Smooth muscle cell (in vitro differentiated cells): ENCODE measurements at regions not wholly inside any gene's neighbourhood (a gene's known extent, or its start where the extent isn't known, plus 50 kb on each side); places are given as distances from the start of the nearest gene placed in this dataset.

ENCODE experiments used
- DNase-seq: peaks from one replicate; lab custom pipeline; 2025; ENCODE audit not compliant: unreplicated experiment; lab: John Stamatoyannopoulos, UW
- H2AFZ ChIP-seq: fragments of 200-600 bp; sonication (generic); 2 replicates; pipeline ENCODE4 v1.6.0; 2016; ENCODE audit warnings: antibody characterized with exemption, low read depth, mild to moderate bottlenecking
- H3F3A ChIP-seq: fragments of 200-600 bp; sonication (generic); 2 replicates; pipeline ENCODE4 v1.6.0; 2017; ENCODE audit warnings: antibody characterized with exemption, low read depth
- H3K27ac ChIP-seq: fragments of 200-600 bp; sonication (generic); 2 replicates; pipeline ENCODE4 v1.5.1; 2016; ENCODE audit warnings: low read depth, mild to moderate bottlenecking
- H3K27me3 ChIP-seq: fragments of 200-600 bp; sonication (generic); 2 replicates; pipeline ENCODE4 v1.6.1; 2016; ENCODE audit warnings: low read depth, mild to moderate bottlenecking
- H3K36me3 ChIP-seq: fragments of 200-600 bp; sonication (generic); 2 replicates; pipeline ENCODE4 v1.5.1; 2016; ENCODE audit warnings: low read depth
- H3K4me1 ChIP-seq: fragments of 200-600 bp; sonication (generic); 2 replicates; pipeline ENCODE4 v1.5.1; 2016; ENCODE audit warnings: low read depth
- H3K4me2 ChIP-seq: fragments of 200-600 bp; sonication (generic); 2 replicates; pipeline ENCODE4 v1.6.0; 2016; ENCODE audit warnings: mild to moderate bottlenecking
- H3K4me3 ChIP-seq: fragments of 200-600 bp; sonication (generic); 2 replicates; pipeline ENCODE4 v1.5.1; 2016; ENCODE audit warnings: mild to moderate bottlenecking
- H3K79me2 ChIP-seq: fragments of 200-600 bp; sonication (generic); 2 replicates; pipeline ENCODE4 v1.6.0; 2016; ENCODE audit warnings: low read depth, mild to moderate bottlenecking
- H3K9ac ChIP-seq: fragments of 200-600 bp; sonication (generic); 2 replicates; pipeline ENCODE4 v1.6.0; 2016; ENCODE audit warnings: low read depth
- H3K9me3 ChIP-seq: fragments of 200-600 bp; sonication (generic); replicated peaks from 2 replicates; pipeline ENCODE4 v1.5.1; 2016; ENCODE audit warnings: low read depth
- H4K20me1 ChIP-seq: fragments of 200-600 bp; sonication (generic); 2 replicates; pipeline ENCODE4 v1.6.0; 2016; ENCODE audit warnings: low read depth
- whole genome bisulfite sequencing: methylation state at CpG from one replicate; pipeline ENCODE4 v1.1.7; 2016; ENCODE audit warnings: low lambda C conversion rate; 5-methylcytosine and 5-hydroxymethylcytosine counted together
- TF ChIP-seq, protein P1 (sequence below): fragments of 200-600 bp; sonication (generic); IDR thresholded peaks from 2 replicates; pipeline ENCODE4 v1.5.1; 2017; ENCODE audit warnings: borderline replicate concordance, mild to moderate bottlenecking, antibody characterized with exemption; ENCODE audit not compliant: insufficient read depth, poor library complexity, severe bottlenecking

DNA sequence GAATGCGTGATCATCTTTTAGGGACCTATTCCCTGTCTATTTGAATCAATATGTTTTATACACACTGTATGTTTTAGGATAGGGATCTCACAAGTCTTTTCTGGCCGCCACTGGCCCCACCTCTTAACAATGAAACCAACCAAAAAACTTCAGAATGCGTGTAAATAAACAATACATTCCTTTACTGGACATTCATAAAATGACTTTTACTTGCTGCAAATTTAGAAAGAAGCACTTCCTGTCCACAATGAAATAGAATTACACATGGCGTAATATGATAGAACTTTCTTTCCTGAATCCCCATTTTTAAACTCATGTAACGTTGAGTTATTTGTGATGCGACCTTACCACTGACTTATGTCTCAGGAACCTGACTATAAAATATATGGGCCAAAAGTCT, 233.6 kb downstream of the SLITRK6 start:
- H3K4me1 ChIP-seq, result no peaks in the 10 kb centered on the region
- no peak overlapping the region for H3K4me2 ChIP-seq
- no peak for DNase-seq
- no peak overlapping the region for H3K27ac ChIP-seq
- no peaks in the 10 kb centered on the region for H3K36me3 ChIP-seq
- TF ChIP-seq, protein P1, sequence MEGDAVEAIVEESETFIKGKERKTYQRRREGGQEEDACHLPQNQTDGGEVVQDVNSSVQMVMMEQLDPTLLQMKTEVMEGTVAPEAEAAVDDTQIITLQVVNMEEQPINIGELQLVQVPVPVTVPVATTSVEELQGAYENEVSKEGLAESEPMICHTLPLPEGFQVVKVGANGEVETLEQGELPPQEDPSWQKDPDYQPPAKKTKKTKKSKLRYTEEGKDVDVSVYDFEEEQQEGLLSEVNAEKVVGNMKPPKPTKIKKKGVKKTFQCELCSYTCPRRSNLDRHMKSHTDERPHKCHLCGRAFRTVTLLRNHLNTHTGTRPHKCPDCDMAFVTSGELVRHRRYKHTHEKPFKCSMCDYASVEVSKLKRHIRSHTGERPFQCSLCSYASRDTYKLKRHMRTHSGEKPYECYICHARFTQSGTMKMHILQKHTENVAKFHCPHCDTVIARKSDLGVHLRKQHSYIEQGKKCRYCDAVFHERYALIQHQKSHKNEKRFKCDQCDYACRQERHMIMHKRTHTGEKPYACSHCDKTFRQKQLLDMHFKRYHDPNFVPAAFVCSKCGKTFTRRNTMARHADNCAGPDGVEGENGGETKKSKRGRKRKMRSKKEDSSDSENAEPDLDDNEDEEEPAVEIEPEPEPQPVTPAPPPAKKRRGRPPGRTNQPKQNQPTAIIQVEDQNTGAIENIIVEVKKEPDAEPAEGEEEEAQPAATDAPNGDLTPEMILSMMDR, result no peak
- H3K27me3 ChIP-seq, result no peaks in the 10 kb centered on the region
- H3K4me3 ChIP-seq, result no peak overlapping the region
- H3K9me3 ChIP-seq, result no peaks in the 10 kb centered on the region
- no peaks in the 10 kb centered on the region for H3F3A ChIP-seq
- no peaks in the 10 kb centered on the region for H3K79me2 ChIP-seq
- H2AFZ ChIP-seq, result no peak overlapping the region
- WGBS, result 82% methylated on average over 6 of the region's 6 CpGs
- no peaks in the 10 kb centered on the region for H4K20me1 ChIP-seq
- no peak overlapping the region for H3K9ac ChIP-seq

DNA sequence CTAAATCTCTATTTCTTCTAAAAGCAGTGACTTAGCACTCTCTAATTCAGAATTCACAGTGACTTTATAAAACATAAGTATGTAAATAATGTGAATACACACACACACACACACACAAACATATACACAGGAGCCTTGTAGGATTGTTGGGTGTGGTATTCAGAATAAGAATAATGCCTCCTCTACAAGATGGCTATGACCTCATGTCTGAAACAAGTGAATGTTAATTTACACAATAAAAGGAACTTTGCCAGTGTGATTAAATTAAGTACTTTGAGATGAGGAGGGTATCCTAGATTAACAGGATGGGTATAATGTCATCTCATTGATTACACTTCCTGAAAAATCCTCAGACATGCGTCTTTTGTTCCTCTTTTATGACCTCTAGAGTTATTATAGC, 234.6 kb downstream of the SLITRK6 start:
- H3K9ac ChIP-seq, result no peak overlapping the region
- H2AFZ ChIP-seq, result no peak overlapping the region
- no peak for DNase-seq
- H3F3A ChIP-seq, result no peaks in the 10 kb centered on the region
- no peak overlapping the region for H3K4me3 ChIP-seq
- H3K79me2 ChIP-seq, result no peaks in the 10 kb centered on the region
- TF ChIP-seq, protein P1, result no peak
- H3K4me1 ChIP-seq, result no peaks in the 10 kb centered on the region
- H4K20me1 ChIP-seq, result no peaks in the 10 kb centered on the region
- H3K36me3 ChIP-seq, result no peaks in the 10 kb centered on the region
- H3K27ac ChIP-seq, result no peak overlapping the region
- 73% methylated on average over 1 of the region's 1 CpG for WGBS
- H3K9me3 ChIP-seq, result no peaks in the 10 kb centered on the region
- H3K27me3 ChIP-seq, result no peaks in the 10 kb centered on the region
- no peak overlapping the region for H3K4me2 ChIP-seq

DNA sequence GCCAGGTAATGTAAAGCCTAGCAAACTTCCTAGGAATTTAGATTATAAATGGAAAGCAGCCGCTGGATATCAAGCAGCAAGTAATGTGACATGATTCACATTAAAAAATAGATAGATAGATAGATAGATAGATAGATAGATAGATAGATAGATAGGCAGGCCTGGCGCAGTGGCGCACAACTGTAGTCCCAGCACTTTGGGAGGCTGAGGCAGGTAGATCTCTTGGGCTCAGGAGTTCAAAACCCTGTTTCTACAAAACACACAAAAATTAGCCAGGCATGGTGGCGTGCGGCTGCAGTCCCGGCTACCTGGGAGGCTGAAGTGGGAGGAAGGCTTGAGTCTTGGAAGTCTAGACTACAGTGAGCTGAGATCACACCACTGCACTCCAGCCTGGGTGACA, 236.9 kb downstream of the SLITRK6 start:
- H3K4me3 ChIP-seq, result no peak overlapping the region
- DNase-seq, result no peak
- H3K36me3 ChIP-seq, result no peaks in the 10 kb centered on the region
- no peaks in the 10 kb centered on the region for H3K4me1 ChIP-seq
- TF ChIP-seq, protein P1, result no peak
- H3K9ac ChIP-seq, result no peak overlapping the region
- H3K4me2 ChIP-seq, result no peak overlapping the region
- H2AFZ ChIP-seq, result no peak overlapping the region
- H3K27me3 ChIP-seq, result no peaks in the 10 kb centered on the region
- no peaks in the 10 kb centered on the region for H3K79me2 ChIP-seq
- no peak overlapping the region for H3K27ac ChIP-seq
- WGBS, result 95% methylated on average over 6 of the region's 6 CpGs
- no peaks in the 10 kb centered on the region for H3F3A ChIP-seq
- H3K9me3 ChIP-seq, result no peaks in the 10 kb centered on the region
- H4K20me1 ChIP-seq, result no peaks in the 10 kb centered on the region

DNA sequence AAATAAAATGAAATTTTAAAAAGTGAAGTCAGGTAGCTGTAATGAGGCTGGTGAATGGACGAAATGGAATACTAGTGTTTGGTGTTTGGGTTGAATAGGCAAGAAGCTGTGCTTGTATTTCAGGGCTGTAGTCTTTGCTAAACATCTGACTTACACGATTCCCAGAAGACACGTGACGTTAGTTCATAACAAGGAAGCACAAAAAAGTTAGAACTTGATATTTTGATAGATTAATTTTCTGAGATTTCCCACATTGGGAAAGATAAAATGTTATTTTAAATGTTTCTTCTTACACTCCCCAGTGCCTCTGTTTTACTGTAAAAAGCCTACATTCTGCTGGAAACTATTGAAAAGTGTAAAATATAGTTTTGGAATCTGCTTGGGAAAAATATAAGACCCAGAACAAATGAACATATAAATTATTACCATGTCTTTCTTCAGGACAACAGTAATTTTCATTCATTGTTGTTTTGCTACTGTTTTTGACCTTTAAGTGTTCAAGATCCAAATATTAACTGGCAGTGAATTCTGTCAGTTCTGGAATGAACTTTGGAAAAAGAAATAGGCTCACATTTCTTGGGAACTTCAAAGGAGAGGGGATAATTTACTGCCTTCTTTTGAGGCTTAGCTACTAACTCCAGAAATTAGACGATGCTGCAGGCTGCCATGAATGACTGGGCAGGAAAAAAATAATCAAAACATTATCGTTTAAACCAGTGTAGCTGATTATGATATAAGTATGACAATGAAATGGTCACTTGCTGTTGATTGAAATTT, 241.3 kb downstream of the SLITRK6 start:
- no peak for DNase-seq
- no peaks in the 10 kb centered on the region for H3F3A ChIP-seq
- H3K79me2 ChIP-seq, result no peaks in the 10 kb centered on the region
- WGBS, result 74% methylated on average over 6 of the region's 6 CpGs
- H2AFZ ChIP-seq, result peak overlapping the region; percentile 59
- no peaks in the 10 kb centered on the region for H4K20me1 ChIP-seq
- H3K9me3 ChIP-seq, result no peaks in the 10 kb centered on the region
- H3K9ac ChIP-seq, result no peak overlapping the region
- no peak overlapping the region for H3K27ac ChIP-seq
- no peaks in the 10 kb centered on the region for H3K36me3 ChIP-seq
- no peak overlapping the region for H3K4me3 ChIP-seq
- H3K27me3 ChIP-seq, result no peaks in the 10 kb centered on the region
- no peak overlapping the region for H3K4me2 ChIP-seq
- no peaks in the 10 kb centered on the region for H3K4me1 ChIP-seq
- TF ChIP-seq, protein P1, result no peak
